ENCODE measurements at regions not wholly inside any gene's neighbourhood (a gene's known extent, or its start where the extent isn't known, plus 50 kb on each side); places are given as distances from the start of the nearest gene placed in this dataset.

- Histone ChIP-seq H3K9ac (ENCODE audit: low read depth, low read length) (no peak overlapping the region), H2BK5ac (ENCODE audit: low read depth, low read length, poor library complexity, severe bottlenecking) (no peak overlapping the region), H2BK15ac (ENCODE audit: low read depth, low read length) (no peak overlapping the region), H2AK9ac (replicated peaks; ENCODE audit: low read depth, low read length, poor library complexity) (no peak overlapping the region), H4K91ac (ENCODE audit: insufficient read depth, low read depth, low read length) (no peak overlapping the region), H2AK5ac (ENCODE audit: low read depth, low read length) (no peak overlapping the region), H3K27ac (ENCODE audit: insufficient read depth, low read length) (no peak overlapping the region), H2BK120ac (ENCODE audit: low read depth, low read length) (no peak overlapping the region), H3K4me2 (ENCODE audit: low read depth, low read length) (no peak overlapping the region), H2AFZ (replicated peaks; ENCODE audit: low read length, poor library complexity) (no peak overlapping the region), H3K9me1 (ENCODE audit: insufficient read depth, low read length) (no peaks in the 10 kb centered on the region), H3K27me3 (ENCODE audit: control insufficient read depth, insufficient read depth, low read length) (no peaks in the 10 kb centered on the region), H3K56ac (ENCODE audit: extremely low read depth, insufficient read depth, low read length) (no peak overlapping the region), H4K5ac (ENCODE audit: low read depth, low read length) (no peak overlapping the region), H4K20me1 (ENCODE audit: insufficient read depth, low read length) (no peaks in the 10 kb centered on the region), H3K36me3 (ENCODE audit: control insufficient read depth, insufficient read depth, low read length) (no peaks in the 10 kb centered on the region), H3K14ac (replicated peaks; ENCODE audit: low read depth, low read length) (no peak overlapping the region), H3K23ac (ENCODE audit: low read depth, low read length) (no peak overlapping the region), H3K18ac (ENCODE audit: low read depth, low read length) (no peak overlapping the region), H3K4me3 (ENCODE audit: insufficient read depth, low read depth, low read length) (no peak overlapping the region), H3K4me1 (ENCODE audit: control insufficient read depth, insufficient read depth, low read length) (no peaks in the 10 kb centered on the region), H4K8ac (ENCODE audit: low read depth in 2 of 2, low read length in 2 of 2) (no peak overlapping the region), H3K79me1 (ENCODE audit: low read depth in 1 of 2, low read length in 2 of 2) (no peaks in the 10 kb centered on the region), H3K9me3 (ENCODE audit: control insufficient read depth, insufficient read depth, low read length) (no peaks in the 10 kb centered on the region), H2BK20ac (ENCODE audit: low read depth, low read length) (no peak overlapping the region), H3K4ac (ENCODE audit: low read depth, low read length) (no peak overlapping the region)
- no peak for DNase-seq
- TF ChIP-seq CTCF (conservative IDR thresholded peaks at IDR 0.05; ENCODE audit: low read depth, low read length) (no peak), ELK1 (IDR thresholded peaks at IDR 0.05; ENCODE audit: borderline replicate concordance, low read depth, low read length) (no peak), MXI1 (IDR thresholded peaks at IDR 0.05; ENCODE audit: borderline replicate concordance, low read depth, low read length) (no peak), BHLHE40 (IDR thresholded peaks at IDR 0.05; ENCODE audit: low read depth, low read length) (no peak), USF2 (IDR thresholded peaks at IDR 0.05; ENCODE audit: low read depth, low read length) (no peak), MAZ (IDR thresholded peaks at IDR 0.05; ENCODE audit: borderline replicate concordance, low read depth, low read length) (no peak), NFE2L2 (IDR thresholded peaks at IDR 0.05; ENCODE audit: low read depth, low read length) (no peak), MAFK (IDR thresholded peaks at IDR 0.05; ENCODE audit: low read depth, low read length) (no peak), RCOR1 (IDR thresholded peaks at IDR 0.05; ENCODE audit: insufficient replicate concordance, low read length) (no peak), CHD1 (IDR thresholded peaks at IDR 0.05; ENCODE audit: low read depth, low read length) (no peak), SMC3 (IDR thresholded peaks at IDR 0.05; ENCODE audit: low read depth, low read length) (no peak), RFX5 (IDR thresholded peaks at IDR 0.05; ENCODE audit: low read depth, low read length) (no peak), RAD21 (IDR thresholded peaks at IDR 0.05; ENCODE audit: low read length) (no peak), POLR2A (IDR thresholded peaks at IDR 0.05; ENCODE audit: low read depth, low read length) (no peak), FOS (IDR thresholded peaks at IDR 0.05; ENCODE audit: low read depth, low read length) (no peak), CEBPB (IDR thresholded peaks at IDR 0.05; ENCODE audit: low read depth, low read length) (no peak)
- no TSS peak for BruUV-seq (replicated peaks)
- ChIA-PET CTCF (no interaction called here), POLR2A (ENCODE audit: unreplicated experiment) (no interaction called here)
- ATAC-seq (ENCODE audit: low read depth): no peak
- dilution Hi-C loops (cut with HindIII; ENCODE audit: low sequenced_read_pairs, unreplicated experiment) (no loop called here), intact Hi-C loops (cut with micrococcal nuclease) (no loop called here), in situ Hi-C loops (cut with MboI; ENCODE audit: low sequenced_read_pairs) (loop anchor here (25.0 kb wide), 1 partner anchor 623 kb away; the partner anchor contains the start of gene PLXNA4)
- no CpG with 5 or more reads among the region's 7 CpGs for WGBS, 2 experiments (ENCODE audit: extremely low coverage in 2 of 2, insufficient read length in 1 of 2)
Measured at GRCh38 chr7:131964203-131964602, 407.8 kb upstream of the PODXL start.

All from IMR-90 (cell line).